ENCODE measurements at regions not wholly inside any gene's neighbourhood (a gene's known extent, or its start where the extent isn't known, plus 50 kb on each side); places are given as distances from the start of the nearest gene placed in this dataset.

- TF ChIP-seq EZH2 (IDR thresholded peaks at IDR 0.05; ENCODE audit: borderline replicate concordance, low read depth, low read length, severe bottlenecking) (no peak), CTCF (IDR thresholded peaks at IDR 0.05; ENCODE audit: borderline replicate concordance, extremely low read depth, low read length, poor library complexity, severe bottlenecking) (no peak)
- H3K27ac ChIP-seq (ENCODE audit: low read length) = no peak overlapping the region
- H3K9me3 ChIP-seq (ENCODE audit: insufficient read depth, low read length, severe bottlenecking) = no peaks in the 10 kb centered on the region
- no peaks in the 10 kb centered on the region for H3K36me3 ChIP-seq (ENCODE audit: insufficient read depth, low read length)
- no peak overlapping the region for H3K9ac ChIP-seq (ENCODE audit: low read depth, low read length)
- H2AFZ ChIP-seq (ENCODE audit: low read depth, low read length) = no peak overlapping the region
- H3K4me1 ChIP-seq (ENCODE audit: insufficient read depth, low read length) = no peaks in the 10 kb centered on the region
- no peak overlapping the region for H3K4me3 ChIP-seq (ENCODE audit: low read depth in 1 of 2, low read length in 2 of 2)
- ATAC-seq (ENCODE audit: insufficient read depth, low read depth) = no peak
- no peaks in the 10 kb centered on the region for H3K79me2 ChIP-seq (ENCODE audit: insufficient read depth, low read length)
- H4K20me1 ChIP-seq (ENCODE audit: insufficient read depth, low read length) = no peaks in the 10 kb centered on the region
- no peaks in the 10 kb centered on the region for H3K27me3 ChIP-seq (ENCODE audit: insufficient read depth, low read length, poor library complexity)
- H3K4me2 ChIP-seq (ENCODE audit: insufficient read depth, low read length) = no peak overlapping the region
- no peak for DNase-seq
These were observed 211.4 kb downstream of the TUSC7 start for GRCh38 chr3:116920826-116921610.

- Histone ChIP-seq H3K9me3 (ENCODE audit: insufficient read depth, low read length, severe bottlenecking) (no peaks in the 10 kb centered on the region), H2AFZ (ENCODE audit: low read depth, low read length) (no peak overlapping the region), H3K27me3 (ENCODE audit: insufficient read depth, low read length, poor library complexity) (no peaks in the 10 kb centered on the region), H3K27ac (ENCODE audit: low read length) (no peak overlapping the region), H3K9ac (ENCODE audit: low read depth, low read length) (no peak overlapping the region), H3K79me2 (ENCODE audit: insufficient read depth, low read length) (no peaks in the 10 kb centered on the region), H3K4me2 (ENCODE audit: insufficient read depth, low read length) (no peak overlapping the region), H3K36me3 (ENCODE audit: insufficient read depth, low read length) (no peaks in the 10 kb centered on the region), H4K20me1 (ENCODE audit: insufficient read depth, low read length) (no peaks in the 10 kb centered on the region), H3K4me1 (ENCODE audit: insufficient read depth, low read length) (no peaks in the 10 kb centered on the region), H3K4me3 (ENCODE audit: low read depth in 1 of 2, low read length in 2 of 2) (no peak overlapping the region)
- ATAC-seq (ENCODE audit: insufficient read depth, low read depth) (no peak), DNase-seq (no peak)
- TF ChIP-seq CTCF (IDR thresholded peaks at IDR 0.05; ENCODE audit: borderline replicate concordance, extremely low read depth, low read length, poor library complexity, severe bottlenecking) = no peak
- TF ChIP-seq EZH2 (IDR thresholded peaks at IDR 0.05; ENCODE audit: borderline replicate concordance, low read depth, low read length, severe bottlenecking) = no peak
These were observed 218.3 kb downstream of the TUSC7 start for GRCh38 chr3:116927918-116928317.

GRCh38 chr3:116929505-116930222 is 220.1 kb downstream of the TUSC7 start:
- Histone ChIP-seq H3K9ac (ENCODE audit: low read depth, low read length) (no peak overlapping the region), H3K9me3 (ENCODE audit: insufficient read depth, low read length, severe bottlenecking) (no peaks in the 10 kb centered on the region), H3K4me3 (ENCODE audit: low read depth in 1 of 2, low read length in 2 of 2) (no peak overlapping the region), H4K20me1 (ENCODE audit: insufficient read depth, low read length) (no peaks in the 10 kb centered on the region), H2AFZ (ENCODE audit: low read depth, low read length) (no peak overlapping the region), H3K27ac (ENCODE audit: low read length) (no peak overlapping the region), H3K4me1 (ENCODE audit: insufficient read depth, low read length) (no peaks in the 10 kb centered on the region), H3K4me2 (ENCODE audit: insufficient read depth, low read length) (no peak overlapping the region), H3K36me3 (ENCODE audit: insufficient read depth, low read length) (no peaks in the 10 kb centered on the region), H3K79me2 (ENCODE audit: insufficient read depth, low read length) (no peaks in the 10 kb centered on the region), H3K27me3 (ENCODE audit: insufficient read depth, low read length, poor library complexity) (no peaks in the 10 kb centered on the region)
- DNase-seq = no peak
- TF ChIP-seq CTCF (IDR thresholded peaks at IDR 0.05; ENCODE audit: borderline replicate concordance, extremely low read depth, low read length, poor library complexity, severe bottlenecking) = no peak
- no peak for TF ChIP-seq EZH2 (IDR thresholded peaks at IDR 0.05; ENCODE audit: borderline replicate concordance, low read depth, low read length, severe bottlenecking)
- ATAC-seq (ENCODE audit: insufficient read depth, low read depth) = no peak
